GM18511 (cell line): ENCODE measurements at regions not wholly inside any gene's neighbourhood (a gene's known extent, or its start where the extent isn't known, plus 50 kb on each side); places are given as distances from the start of the nearest gene placed in this dataset.

Source experiments
- ATAC-seq: cut with Tn5 transposase; IDR thresholded peaks from one replicate; pipeline ENCODE4 v1.9.1; 2021; ENCODE audit warnings: mild to moderate bottlenecking, moderate library complexity; ENCODE audit not compliant: unreplicated experiment

DNA sequence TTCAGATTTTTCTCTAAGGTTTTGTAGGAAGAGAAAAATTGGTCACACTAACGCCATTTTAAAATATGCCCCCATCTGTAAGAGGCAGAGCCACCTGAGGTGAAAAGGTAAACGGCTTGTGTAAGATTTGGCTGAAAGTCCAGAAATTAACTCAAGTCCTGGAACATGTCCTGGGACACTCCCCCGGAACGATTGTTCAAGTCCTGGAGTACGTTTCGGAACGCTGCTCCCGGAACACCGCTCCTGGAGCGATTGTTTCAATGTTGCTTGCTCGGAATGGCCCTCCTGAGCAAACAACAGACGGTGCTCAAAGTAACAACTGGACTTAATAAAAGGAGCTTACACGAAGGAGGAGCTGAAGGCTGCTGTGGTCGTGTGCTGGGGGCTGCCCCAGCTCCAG is 796.5 kb upstream of the SLIT2 start:
- ATAC-seq: no peak

GRCh38 chr4:19438233-19438632 is 813.5 kb upstream of the SLIT2 start:
- no peak for ATAC-seq

DNA sequence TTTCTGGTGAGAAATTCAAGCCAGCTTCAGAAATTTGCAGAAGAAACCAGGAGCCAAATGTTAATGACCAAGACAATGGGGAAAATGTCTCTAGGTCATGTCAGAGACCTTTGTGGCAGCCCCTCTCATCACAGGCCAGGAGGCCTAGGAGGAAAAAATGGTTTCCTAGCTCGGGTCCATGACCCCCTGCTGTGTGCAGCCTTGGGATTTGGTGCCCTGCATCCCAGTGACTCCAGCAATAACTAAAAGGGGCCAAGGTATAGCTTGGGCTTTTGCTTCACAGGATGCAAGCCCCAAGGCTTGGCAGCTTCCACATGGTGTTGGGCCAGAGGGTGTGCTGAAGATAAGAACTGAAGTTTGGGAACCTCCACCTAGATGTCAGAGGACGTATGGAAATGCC is 814.7 kb upstream of the SLIT2 start:
- no peak for ATAC-seq

GRCh38 chr4:19429684-19430083 is 822.0 kb upstream of the SLIT2 start:
- ATAC-seq: no peak

- no peak for ATAC-seq
These were observed 826.6 kb upstream of the SLIT2 start for GRCh38 chr4:19425146-19425545.

DNA sequence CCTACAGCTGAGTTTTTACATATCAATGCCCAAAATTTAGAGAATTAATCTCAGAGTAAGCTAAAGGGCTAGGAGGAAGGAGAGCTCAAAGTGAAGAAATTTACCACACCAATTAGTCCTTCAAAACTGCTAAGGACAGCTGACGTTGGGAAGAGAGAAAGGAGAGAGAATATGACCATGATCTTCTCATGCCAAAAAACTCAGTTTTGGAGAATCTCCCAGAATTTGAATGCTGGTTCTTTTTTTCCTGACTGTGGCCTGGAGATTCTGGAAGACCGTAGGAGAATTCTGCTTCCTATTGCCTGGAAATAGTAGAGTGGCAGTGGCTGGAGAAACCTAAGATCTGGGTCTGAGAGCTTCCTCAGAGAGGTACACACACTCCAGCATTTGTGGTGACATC is 834.4 kb upstream of the SLIT2 start:
- no peak for ATAC-seq

DNA sequence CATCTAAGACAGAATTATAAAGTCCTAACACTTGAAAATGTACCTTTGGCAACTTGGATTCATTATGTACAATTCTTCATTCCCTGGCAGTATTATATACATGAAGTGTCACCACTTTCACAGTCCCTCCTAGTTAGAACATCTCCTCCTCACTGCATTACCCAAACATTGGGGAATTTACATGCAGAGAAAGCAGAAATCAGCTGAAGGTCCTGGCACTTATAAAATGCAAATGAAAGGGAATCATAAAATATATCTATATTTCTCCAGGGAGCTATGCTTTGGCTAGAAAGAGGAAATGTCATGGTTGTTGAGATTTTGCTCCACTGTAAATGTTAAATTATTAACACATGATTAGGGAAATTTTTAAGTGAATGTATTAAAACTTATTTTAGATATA is 835.6 kb upstream of the SLIT2 start:
- no peak for ATAC-seq

- ATAC-seq: no peak
These were observed 843.2 kb upstream of the SLIT2 start for GRCh38 chr4:19408490-19408889.

GRCh38 chr4:19406789-19407188 is 844.9 kb upstream of the SLIT2 start:
- ATAC-seq: no peak

- no peak for ATAC-seq
These were observed 847.8 kb upstream of the SLIT2 start for GRCh38 chr4:19403786-19404370.

DNA sequence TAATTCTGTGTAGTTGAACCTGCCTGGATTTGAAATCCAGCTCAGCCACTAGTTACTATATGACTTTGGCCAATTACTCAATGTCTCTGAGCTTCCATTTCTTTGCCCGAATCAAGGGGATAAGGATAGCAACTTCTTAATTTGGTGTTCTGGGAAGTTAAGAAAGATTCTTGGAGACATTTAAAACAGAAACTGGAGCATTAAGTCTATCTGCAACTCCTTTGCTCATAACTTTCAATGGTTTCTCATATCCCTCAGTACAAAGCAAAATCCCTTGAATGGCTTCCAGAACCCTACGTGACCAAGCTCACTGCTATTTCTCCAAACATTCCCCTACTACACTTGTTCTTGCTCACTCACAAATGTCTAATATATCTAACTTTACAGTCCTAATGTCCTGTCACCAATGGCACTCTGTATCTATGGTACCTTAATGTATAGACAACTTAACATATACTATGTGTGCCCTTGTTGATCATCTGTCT is 849.1 kb upstream of the SLIT2 start:
- ATAC-seq: no peak

- ATAC-seq: no peak
These were observed 850.2 kb upstream of the SLIT2 start for GRCh38 chr4:19401301-19402080.

DNA sequence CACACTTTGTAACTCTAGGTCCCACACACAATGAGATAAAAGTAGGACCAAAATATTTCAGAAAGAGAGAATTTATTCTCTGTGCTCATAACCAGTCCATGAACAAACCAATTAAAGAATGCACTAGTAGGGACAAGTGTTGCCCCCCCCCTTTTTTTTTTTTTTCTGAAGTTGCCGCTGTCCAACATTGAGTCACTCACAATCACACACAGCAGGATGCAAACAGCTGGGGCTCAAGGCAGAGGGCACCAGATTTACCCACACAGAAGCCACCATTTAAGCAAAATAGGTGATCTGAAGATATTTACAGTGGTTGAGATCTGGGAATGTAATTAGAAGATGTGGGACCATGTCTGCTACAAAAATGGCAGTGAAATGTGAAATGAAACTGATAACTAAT is 850.9 kb upstream of the SLIT2 start:
- no peak for ATAC-seq

DNA sequence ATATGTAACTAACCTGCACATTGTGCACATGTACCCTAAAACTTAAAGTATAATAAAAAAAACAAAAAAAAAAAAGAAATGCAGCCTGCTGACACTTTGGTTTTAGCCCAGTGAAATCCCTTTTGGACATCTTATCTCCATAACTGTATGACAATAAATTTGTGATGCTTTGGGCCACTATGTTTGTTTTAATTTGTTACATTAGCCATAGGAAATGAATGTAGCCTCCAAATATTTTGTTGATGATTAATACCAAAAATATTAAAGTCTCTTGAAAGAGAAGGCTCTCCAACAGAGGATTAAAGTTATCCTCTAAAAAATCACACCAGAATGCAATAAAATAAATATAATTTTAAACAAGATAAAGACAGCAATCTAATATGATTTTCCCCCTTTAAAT is 852.7 kb upstream of the SLIT2 start:
- no peak for ATAC-seq

- no peak for ATAC-seq
These were observed 864.9 kb upstream of the SLIT2 start for GRCh38 chr4:19386786-19387185.

- ATAC-seq: no peak
These were observed 868.5 kb upstream of the SLIT2 start for GRCh38 chr4:19382993-19383756.

DNA sequence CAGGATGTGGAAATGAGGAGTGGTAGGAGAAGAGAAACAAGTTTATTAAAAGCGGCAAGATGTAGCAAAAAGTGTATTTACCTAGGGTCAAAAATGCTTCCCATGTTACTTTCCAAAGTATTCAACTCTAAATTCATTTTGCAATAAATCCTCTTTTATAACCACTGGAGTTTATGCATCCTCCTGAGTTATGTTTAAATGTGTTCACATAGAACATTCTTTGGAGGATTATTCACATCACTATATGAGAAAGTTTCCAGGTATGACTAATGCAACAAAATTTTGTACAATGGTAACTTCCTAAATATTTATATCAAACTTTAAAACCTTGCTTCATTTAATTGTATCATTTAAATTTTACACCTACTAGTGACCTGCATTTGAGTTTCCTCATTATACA is 870.6 kb upstream of the SLIT2 start:
- ATAC-seq: no peak

- ATAC-seq: no peak
These were observed 871.1 kb upstream of the SLIT2 start for GRCh38 chr4:19380600-19380999.

- ATAC-seq: no peak
These were observed 872.5 kb upstream of the SLIT2 start for GRCh38 chr4:19379191-19379708.

DNA sequence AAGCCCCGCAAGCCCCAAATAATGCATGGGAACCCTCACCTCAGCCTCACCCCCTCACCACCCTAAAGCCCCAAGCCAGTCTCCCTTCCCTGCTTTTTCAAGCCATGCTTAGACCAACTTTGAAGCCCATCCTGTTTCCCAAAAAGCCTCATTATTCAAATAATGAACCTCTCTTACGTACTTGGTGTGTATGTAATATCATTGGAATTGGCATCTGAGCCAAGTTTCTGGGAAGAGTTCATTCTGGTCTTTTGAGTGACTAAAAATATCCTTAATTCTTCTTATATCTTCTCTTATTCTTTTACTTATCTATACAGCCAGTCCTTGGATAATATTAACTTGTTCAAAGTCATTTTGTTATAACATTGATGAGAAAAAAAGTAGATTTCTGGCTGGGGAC is 875.8 kb upstream of the SLIT2 start:
- no peak for ATAC-seq

DNA sequence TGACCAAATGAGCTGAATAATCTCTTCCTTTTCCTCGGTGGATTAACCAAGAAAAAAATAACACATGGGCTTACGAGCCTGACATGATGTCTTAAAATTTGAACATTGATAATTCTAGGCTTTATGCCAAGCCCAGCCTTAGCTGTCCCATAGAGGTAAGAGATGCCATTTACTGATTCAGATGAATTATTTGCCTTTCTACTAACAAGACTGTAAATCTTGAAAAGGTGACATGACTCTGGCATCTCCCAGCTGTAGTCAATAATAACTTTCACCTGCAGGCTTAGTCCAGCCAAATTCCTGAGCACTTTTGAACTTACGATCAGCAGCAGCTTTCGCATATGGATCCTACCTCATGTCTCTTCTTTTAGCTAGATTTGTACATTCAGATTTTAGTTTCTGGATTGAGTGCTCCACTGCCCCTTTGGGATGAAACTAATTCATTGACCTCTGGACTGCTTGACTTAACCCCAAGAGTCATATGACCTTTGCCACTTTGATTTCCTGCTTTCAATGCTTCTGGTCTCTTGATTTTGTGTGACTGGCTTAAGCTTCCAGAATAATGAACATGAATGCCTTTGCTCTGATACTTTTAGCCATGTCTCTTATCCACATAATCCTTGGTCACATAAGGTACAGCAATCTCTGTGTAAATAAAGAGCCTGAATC is 876.4 kb upstream of the SLIT2 start:
- ATAC-seq: no peak
